HG02981 (cell line): ENCODE measurements at regions not wholly inside any gene's neighbourhood (a gene's known extent, or its start where the extent isn't known, plus 50 kb on each side); places are given as distances from the start of the nearest gene placed in this dataset.
"Not testable (repeated sequence)": the region's sequence is repeated elsewhere in the genome, so short reads cannot be mapped to it uniquely, and the experiment has no call there.

Experiments
- ATAC-seq: cut with Tn5 transposase; IDR thresholded peaks from one replicate; pipeline ENCODE4 v1.9.1; 2021; ENCODE audit warnings: mild to moderate bottlenecking, moderate library complexity; ENCODE audit not compliant: unreplicated experiment

DNA sequence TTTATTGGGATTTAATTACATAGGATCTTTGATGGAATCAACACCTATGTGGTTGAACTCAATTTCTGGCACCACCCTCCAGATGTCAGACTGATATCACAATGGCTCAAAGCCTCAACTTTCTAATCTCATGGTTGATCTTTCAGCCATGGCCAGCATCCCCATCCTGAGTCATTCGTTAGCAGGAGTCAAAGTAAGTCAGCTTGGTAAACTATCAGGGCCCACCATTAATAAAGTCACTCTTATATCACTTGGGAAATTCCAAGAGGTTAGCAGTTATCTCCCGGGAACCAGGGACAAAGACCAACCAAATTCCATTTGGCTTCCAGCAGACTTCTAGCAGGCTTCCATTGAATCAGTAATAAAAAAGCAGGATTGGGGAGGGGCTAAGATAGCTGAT, 50.7 kb upstream of the TNFSF4 start:
- no peak for ATAC-seq

DNA sequence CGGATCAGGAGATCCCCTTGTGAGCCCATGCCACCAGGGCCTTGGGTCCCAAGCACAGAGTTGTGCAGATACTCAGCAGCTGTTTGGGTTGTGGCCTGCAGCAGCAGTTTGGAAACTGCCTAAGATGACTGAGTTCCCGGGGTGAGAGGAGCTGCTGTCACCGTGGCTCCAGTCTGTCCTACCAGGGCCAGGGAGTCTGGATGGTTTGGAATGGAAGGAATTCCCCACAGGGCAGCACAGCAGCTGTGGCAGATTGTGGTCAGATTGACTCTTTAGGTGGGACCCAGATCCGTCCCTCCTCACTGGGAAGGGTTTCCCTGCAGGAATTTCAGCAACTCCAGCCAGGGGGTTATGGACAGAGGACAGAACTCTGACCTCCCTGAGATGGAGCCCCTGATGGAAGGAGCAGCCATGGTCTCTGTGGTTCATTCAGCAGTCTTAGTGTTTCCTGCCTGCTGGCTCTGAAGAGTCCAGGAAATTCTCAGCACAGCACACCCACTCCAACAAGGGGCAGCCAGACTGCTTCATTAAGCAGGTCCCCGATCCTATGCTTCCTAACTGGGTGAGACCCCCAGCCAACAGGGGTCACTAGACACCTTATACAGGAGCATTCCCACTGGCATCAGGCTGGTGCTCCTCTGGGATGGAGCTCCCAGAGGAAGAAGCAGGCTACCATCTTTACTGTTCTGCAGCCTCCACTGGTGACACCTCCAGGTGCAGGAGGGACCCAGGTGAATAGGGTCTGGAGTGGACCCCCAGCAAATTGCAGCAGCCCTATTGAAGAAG, 51.5 kb upstream of the TNFSF4 start:
- ATAC-seq, result no peak

DNA sequence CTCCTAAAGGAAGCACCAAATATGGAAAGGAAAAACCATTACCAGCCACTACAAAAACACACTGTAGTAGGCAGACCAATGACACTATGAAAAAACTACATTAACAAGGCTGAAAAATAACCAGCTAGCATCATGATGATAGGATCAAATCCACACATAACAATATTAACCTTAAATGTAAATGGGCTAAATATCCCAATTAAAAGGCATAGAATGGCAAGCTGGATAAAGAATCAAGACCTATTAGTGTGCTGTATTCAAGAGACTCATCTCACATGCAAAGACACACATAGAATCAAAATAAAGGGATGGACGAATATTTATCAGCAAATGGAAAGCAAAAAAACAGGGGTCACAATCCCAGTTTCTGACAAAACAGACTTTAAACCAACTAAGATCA, 53.2 kb upstream of the TNFSF4 start:
- not testable (repeated sequence) for ATAC-seq

DNA sequence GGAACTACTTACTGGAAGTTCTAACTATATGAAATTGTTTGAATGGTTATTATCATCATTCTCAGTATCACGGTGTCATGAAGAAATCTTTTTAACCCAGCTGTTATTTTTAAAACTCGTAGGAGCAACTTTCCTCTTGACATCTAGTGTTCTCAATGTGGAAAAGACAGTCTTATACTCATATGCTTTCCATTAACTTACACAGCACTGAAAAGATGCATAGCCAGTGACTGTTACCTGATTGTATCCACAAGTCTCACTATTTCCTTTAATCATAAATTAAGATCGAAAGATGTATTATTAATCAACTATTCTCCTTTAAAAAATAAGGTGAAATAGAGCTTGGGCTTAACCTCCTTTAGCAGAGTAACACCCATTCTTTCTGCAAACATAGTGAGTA, 59.7 kb upstream of the TNFSF4 start:
- ATAC-seq, result no peak

DNA sequence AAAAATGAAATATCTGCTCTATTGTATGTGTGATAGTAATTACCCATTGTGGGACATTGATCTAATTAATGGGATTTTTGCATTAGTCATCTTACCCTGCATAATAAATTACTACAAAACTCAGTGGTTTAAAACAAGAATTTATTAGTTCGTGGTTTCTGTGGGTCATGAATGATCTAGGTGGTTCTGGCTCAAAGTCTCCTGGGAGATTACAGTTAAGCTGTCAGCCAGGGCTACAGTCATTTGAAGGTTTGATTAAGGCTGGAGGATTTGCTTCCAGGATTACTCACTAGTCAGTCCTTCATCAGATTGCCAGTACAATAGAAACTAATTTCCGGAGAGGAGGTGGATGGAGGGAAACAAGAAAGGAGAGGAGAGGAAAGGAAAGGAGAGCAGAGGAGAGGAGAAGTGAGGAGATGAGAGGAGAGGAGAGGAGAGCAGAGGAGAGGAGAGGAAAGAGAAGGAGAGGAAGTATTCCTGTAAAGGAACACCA, 60.4 kb upstream of the TNFSF4 start:
- ATAC-seq, result no peak

DNA sequence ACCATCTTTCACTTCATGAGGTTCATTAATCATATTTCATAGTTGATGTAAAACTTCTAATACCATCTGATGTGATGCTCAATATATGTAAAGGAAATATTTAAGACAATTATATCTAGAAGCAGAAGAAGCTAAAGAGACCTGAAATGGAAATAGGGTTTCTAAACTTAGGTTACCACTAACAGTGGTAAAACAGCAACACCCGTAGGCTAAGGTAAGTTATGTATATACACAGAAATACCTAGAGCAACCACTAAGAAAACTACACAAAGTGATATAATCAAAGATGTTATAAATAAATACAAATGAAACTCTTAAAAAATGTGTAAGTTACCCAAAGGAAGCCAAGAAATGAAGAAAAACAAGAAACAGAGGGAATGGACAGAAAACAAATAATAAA, 61.1 kb upstream of the TNFSF4 start:
- no peak for ATAC-seq

DNA sequence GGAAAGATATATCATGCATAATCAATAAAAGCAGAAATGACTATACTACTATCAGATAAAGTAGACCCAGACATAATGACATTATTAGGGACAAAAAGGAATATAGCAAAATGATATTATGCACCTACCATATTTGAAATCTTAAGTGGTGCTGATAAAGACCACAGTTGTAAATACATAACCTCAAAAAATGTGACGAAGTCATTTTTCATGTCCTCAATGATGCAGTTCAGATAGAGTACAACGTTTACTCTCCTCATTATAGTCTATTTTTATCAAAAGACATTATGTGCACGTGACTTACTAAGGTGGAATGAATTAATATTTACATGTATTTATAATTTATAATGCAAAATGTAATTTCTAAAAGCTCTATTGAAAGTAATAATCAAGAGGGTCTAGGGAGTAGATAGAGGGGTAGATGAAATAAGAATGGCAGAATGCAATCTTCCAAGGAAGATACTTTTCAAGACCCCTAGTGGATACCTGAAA, 61.7 kb upstream of the TNFSF4 start:
- ATAC-seq, result no peak

DNA sequence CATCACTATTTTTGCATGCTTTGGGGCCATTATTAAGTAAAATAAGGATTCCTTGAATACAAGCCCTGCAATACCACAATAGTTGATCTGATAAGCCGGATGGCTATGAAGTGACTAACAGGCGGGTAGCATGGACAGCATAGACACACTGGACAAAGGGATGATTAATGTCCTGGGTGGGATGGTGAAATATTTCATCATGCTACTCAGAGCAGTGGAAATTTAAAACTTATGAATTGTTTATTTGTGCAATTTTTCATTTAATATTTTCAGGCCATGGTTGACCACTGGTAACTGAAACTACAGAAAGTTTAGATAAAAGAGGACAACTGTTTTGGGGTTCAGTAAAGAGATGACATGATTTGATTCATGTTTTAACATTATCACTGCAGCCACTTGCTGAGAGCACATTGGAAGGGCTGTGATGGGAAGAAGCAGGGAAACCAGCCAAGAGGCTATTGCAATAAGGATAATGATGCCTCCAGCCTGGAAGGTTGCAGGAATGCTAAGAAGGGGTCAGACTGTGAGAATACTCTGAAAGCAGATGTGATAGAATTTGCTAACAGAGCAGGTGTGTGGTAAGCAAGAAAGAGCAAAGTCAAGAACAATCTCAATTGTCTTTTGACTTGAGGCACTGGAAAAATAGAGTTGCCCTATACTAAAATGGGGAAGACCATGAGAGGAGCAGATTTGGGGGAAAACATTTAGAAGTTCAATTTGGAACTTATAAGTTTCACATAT, 62.5 kb upstream of the TNFSF4 start:
- no peak for ATAC-seq

DNA sequence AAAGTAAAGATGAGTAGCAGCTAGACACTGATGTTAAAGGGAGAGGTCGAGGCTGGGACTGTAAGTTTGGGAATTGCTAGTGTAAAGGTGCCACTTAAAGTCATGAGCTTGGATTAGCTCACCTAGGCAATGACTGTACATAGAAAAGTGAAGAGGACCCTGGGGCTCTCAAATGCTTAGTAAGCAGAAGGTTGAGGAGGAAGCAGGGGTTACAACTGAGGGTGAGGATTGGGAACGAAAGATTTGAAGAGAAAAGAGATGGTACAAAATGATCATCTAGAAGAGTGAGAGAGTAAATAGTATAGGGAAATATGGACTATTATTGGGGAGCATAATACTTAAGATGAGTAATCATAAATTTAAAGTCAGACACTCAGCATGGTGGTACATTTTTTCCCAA, 63.1 kb upstream of the TNFSF4 start:
- ATAC-seq, result no peak

DNA sequence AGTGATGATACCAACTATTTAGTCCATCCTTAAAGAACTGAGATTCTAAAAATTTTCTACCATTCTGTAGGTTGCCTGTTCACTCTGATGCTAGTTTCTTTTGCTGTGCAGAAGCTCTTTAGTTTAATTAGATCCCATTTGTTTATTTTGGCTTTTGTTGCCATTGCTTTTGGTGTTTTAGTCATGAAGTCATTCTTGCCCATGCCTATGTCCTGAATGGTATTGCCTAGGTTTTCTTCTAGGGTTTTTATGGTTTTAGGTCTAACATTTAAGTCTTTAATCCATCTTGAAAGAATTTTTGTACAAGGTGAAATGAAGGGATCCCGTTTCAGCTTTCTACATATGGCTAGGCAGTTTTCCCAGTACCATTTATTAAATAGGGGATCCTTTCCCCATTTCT, 63.9 kb upstream of the TNFSF4 start:
- ATAC-seq, result not testable (repeated sequence)

DNA sequence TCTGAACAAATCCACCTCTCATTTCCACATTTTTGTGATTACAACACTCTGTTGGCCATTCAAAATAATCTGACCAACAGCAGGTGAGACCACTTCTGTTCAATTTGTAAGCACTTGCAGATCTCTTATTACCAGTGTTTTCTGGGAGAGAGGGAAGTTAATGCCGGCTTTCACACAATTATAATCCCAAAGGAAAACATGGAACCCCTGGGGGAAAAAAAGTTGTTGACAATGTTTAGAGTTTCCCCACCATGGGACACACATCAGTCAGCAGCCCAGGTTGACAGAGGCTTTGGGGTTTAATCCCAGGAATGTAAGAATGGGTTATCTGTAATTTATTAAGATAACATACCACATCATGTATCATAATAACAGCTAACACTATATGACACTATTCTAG, 68.4 kb upstream of the TNFSF4 start:
- no peak for ATAC-seq

DNA sequence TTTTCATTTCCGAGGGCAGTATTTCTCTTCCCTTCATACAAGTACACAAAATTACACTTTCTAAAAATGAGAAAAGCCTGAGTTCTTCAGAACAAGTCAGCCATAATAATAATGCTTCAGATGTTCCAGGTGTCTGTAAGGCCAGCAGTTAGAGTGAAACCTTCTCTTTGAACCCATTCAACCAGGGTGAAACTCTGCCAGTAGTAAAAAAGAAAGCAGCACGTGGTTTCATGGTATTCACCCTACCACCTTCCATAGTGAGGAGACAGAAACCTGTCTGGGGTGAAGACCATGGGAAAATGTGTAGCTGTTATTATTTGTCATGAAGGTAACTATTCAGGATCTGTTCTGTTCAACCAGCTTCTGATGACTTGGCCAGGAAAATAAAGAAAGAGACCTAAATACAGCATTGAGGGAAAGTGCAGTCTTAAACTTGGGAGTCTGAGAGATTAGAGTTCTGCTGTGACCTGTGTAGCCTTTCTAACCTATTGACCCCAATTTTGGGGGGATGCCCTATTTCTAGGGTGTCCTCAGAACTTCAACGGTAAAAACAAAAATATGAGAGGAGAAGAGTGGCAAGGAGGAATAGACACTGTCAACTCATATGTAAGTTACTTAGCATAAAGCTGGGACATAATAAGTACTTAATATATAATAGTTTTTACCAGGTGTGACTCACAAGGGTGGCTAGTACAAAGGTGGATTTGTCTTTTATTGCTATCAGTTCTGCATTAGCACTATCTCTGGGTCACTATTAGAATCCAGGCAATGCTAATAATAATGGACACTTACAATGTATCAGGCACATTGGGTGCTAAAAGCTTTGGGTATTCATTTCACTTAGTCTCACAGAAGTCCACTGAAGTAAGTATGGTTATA, 70.0 kb upstream of the TNFSF4 start:
- ATAC-seq, result peak; percentile 86

DNA sequence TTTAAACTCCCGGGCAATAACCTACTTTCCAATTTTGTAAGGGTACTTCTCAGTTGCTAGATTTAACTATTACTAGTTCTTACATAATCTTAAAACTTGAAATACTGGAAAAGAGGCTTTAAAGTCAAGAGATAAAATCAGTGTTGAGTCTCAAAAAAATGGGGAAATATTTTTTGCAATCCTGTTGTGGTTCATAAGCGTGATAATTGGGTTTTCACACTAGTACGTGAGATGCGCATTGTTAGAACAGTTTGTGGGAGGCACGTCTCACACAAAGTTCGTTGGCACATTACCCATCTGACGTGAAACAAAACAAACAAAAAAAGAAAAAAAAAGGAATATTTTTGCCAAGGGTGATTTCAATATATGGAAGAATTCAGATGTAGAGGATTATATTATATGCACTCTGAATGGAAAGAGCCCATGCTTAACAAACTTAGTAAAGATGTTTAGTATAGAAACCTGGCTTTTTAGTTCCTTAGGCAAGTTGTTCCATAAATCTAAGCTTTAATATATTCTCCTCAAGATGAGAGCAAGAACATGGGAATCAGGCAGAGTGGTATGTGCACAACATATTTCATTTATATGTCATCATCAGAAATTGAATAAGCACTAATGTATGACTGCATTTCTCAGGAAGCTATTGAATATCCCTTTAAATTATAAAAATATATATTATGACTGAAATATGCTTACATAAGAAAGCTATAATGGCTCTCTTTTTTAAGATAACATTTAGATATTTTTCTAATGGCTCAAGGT, 73.9 kb upstream of the TNFSF4 start:
- ATAC-seq, result no peak

DNA sequence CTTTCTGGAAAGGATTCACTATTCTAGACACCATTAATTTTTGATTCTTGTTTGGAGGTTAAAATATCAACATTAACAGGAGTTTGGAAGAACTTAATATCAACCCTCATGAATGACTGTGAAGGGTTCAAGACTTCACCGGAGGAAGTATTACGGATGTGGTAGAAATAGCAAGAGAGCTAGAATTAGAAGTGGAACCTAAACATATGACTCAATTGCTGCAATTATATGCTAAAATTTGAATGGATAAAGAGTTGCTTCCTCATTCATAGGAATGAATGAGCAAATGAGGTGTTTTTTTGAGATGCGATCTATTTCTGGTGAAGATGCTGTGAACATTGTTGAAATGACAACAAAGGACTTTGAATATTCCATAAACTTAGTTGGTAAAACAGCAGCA, 77.9 kb upstream of the TNFSF4 start:
- ATAC-seq, result no peak

DNA sequence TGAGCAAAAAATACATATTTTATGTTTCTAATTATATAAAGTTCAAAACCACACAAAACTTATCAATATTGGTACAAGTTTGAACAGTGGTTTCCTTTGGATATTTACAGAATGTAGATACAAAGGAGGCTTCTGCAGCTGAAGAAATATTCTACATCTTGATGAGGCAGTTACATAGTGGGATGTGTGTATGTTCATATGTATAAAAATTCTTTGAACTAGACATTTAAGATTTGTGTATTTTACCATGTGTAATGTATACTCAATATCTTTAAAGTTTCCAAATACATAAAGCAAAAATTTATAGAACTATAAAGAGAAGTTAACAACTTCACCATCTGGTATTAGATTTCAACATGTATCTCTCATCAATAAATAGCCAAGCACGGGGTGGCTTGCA, 80.7 kb upstream of the TNFSF4 start:
- ATAC-seq, result no peak

DNA sequence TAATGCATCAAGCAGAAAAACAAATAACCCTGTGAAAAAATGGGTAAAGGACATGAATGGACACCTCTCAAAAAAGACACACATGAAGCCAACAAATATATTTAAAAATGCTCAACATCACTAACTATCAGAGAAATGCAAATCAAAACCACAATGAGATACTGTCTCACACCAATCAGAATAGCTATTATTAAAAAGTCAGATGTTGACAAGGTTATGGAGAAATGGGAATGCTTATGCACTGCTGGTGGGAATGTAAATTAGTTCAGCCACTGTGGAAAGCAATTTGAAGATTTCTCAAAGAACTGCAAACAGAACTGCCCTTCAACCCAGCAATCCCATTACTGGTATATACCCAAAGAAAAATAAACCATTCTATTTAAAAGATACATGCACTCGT, 86.6 kb upstream of the TNFSF4 start:
- no peak for ATAC-seq

DNA sequence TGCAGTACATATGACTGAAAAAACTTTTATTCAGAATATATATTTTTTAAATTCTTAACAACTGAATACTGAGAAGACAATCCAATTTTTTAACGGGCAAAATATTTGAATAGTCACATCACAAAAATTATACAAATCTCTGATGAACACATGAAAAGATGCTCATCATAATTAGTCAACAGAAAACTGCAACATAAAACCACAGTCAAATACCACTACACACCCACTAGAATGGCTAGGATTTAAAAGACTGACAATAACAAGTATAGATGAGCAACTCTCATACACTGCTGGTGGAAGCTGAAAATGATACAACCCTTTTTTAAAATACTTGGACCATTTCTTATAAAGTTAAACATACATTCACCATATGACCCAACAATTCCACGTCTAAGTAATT, 87.7 kb upstream of the TNFSF4 start:
- ATAC-seq, result no peak

DNA sequence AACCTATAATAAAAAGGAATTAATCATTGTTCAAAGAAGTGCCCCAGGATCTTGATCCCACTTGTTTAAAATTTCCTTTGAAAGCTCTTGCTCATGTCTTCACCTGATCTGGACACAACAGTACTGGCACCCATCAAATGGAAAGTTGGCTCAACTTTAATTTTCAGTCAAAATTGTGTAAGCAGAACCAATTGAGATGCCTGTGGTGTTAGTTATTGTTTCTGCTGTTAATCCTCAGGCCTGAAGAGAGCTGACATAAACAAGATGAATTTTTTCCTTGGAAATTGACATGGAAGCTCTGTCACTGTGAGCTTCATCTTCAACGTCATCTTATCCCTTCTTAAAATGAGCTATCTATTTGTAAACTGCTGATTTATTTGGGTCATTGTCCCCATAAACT, 88.3 kb upstream of the TNFSF4 start:
- ATAC-seq, result no peak

DNA sequence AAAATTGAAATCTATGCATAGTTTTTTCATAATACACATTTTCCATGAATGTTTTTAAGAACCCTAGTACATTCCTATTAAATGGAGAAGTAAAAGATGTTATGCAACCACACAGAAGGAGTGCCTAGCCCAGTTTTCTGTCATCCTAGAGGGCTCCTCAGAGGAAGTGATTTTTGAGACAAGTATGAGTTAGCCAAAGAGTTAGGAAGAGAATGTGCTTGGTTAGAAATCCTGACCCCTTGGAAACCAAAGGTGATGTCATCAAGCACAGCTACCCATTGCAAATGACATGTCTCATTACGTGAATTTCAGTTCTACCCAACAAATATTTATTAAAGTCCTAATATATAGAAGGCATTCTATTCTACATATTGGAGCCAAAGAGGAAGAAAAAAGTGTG, 88.9 kb upstream of the TNFSF4 start:
- no peak for ATAC-seq

DNA sequence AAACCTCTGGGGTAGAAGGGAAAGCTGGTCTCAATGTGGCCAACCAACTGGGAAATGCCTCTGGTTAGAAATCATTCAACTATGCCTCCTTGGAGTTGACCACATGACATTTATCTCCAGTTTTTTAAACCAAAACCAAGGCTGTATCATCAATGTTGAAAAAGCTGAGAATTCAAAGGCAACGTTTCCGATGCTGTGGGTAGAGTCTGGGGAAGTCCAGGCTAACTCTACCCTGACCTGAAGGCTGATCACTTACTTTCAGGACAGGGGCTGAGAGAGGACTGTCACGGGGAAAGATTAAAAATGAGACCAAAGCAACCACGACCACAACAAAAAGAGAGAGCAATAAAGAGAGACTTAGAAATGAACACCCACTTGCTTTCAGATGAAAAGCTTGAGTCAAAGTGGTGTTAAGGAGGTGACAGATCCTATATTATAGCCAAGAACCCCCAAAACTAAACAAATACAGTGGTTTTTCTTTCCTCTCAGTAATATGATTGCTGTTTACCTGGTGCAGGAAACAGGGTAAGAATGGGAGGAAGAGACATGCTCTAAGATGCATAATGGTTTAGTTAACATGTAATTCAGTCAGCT, 90.8 kb upstream of the TNFSF4 start:
- peak; percentile 86 for ATAC-seq
